GM06990 (cell line): ENCODE measurements at regions not wholly inside any gene's neighbourhood (a gene's known extent, or its start where the extent isn't known, plus 50 kb on each side); places are given as distances from the start of the nearest gene placed in this dataset.

ENCODE experiments used
- DNase-seq: peaks from one replicate; pipeline ENCODE4 v3.0.0-alpha.2; 2011; ENCODE audit not compliant: insufficient read length; ENCODE audit errors: extremely low read depth
- H3K27me3 ChIP-seq: replicated peaks from 2 replicates; pipeline ENCODE4 v1.6.0; 2011; ENCODE audit warnings: low read length; ENCODE audit not compliant: control insufficient read depth, insufficient read depth
- H3K36me3 ChIP-seq: 2 replicates; pipeline ENCODE4 v1.5.1; 2011; ENCODE audit warnings: low read length; ENCODE audit not compliant: control insufficient read depth, insufficient read depth
- H3K4me3 ChIP-seq: replicated peaks from 2 replicates; pipeline ENCODE4 v1.5.1; 2011; ENCODE audit warnings: low read depth, mild to moderate bottlenecking, control low read depth, low read length
- CTCF ChIP-seq: IDR thresholded peaks from 2 replicates; pipeline ENCODE4 v1.5.1; 2011; ENCODE audit warnings: low read length, control low read depth, mild to moderate bottlenecking, inconsistent platforms; ENCODE audit not compliant: insufficient read depth, poor library complexity, severe bottlenecking

- Histone ChIP-seq H3K4me3 (no peak overlapping the region), H3K36me3 (no peaks in the 10 kb centered on the region), H3K27me3 (no peaks in the 10 kb centered on the region)
- no peak for TF ChIP-seq CTCF
- DNase-seq = no peak
Observed at GRCh38 chr16:79914961-79915720, 314.6 kb upstream of the MAF start.

GRCh38 chr16:79912592-79913310, 312.2 kb upstream of the MAF start:
- Histone ChIP-seq H3K36me3 (no peaks in the 10 kb centered on the region), H3K27me3 (no peaks in the 10 kb centered on the region), H3K4me3 (no peak overlapping the region)
- TF ChIP-seq CTCF = no peak
- DNase-seq = no peak

GRCh38 chr16:79911660-79912059, 311.1 kb upstream of the MAF start:
- DNase-seq = no peak
- H3K36me3 ChIP-seq = no peaks in the 10 kb centered on the region
- H3K27me3 ChIP-seq = no peaks in the 10 kb centered on the region
- TF ChIP-seq CTCF = no peak
- H3K4me3 ChIP-seq = no peak overlapping the region

- Histone ChIP-seq H3K4me3 (no peak overlapping the region), H3K27me3 (no peaks in the 10 kb centered on the region), H3K36me3 (no peaks in the 10 kb centered on the region)
- no peak for TF ChIP-seq CTCF
- DNase-seq = no peak
Observed at GRCh38 chr16:79909571-79909970, 309.0 kb upstream of the MAF start.

GRCh38 chr16:79903471-79903870, 302.9 kb upstream of the MAF start:
- no peak for TF ChIP-seq CTCF
- no peak for DNase-seq
- Histone ChIP-seq H3K27me3 (no peaks in the 10 kb centered on the region), H3K4me3 (no peak overlapping the region), H3K36me3 (no peaks in the 10 kb centered on the region)
